Parathyroid adenoma (tissue), 2 donors: ENCODE measurements at regions not wholly inside any gene's neighbourhood (a gene's known extent, or its start where the extent isn't known, plus 50 kb on each side); places are given as distances from the start of the nearest gene placed in this dataset.

Experiments
- H2AFZ ChIP-seq: fragments of 300-600 bp; sonication (generic); one replicate; pipeline ENCODE4 v1.7.0; 2017; ENCODE audit warnings: antibody characterized with exemption, mild to moderate bottlenecking
- H3K27ac ChIP-seq: fragments of 300-600 bp; sonication (generic); one replicate; pipeline ENCODE4 v1.7.0; 2017
- H3K27me3 ChIP-seq: fragments of 300-600 bp; sonication (generic); one replicate; pipeline ENCODE4 v1.7.0; 2017; ENCODE audit warnings: low read length; ENCODE audit not compliant: control insufficient read depth, insufficient read depth
- H3K36me3 ChIP-seq: fragments of 300-600 bp; sonication (generic); one replicate; pipeline ENCODE4 v1.7.0; 2017; ENCODE audit warnings: low read length; ENCODE audit not compliant: control insufficient read depth, insufficient read depth
- H3K4me1 ChIP-seq: fragments of 300-600 bp; sonication (generic); one replicate; pipeline ENCODE4 v1.7.0; 2017; ENCODE audit warnings: control low read depth
- H3K4me2 ChIP-seq: fragments of 300-600 bp; sonication (generic); one replicate; pipeline ENCODE4 v1.7.0; 2017; ENCODE audit warnings: low read length
- H3K4me3 ChIP-seq: fragments of 300-600 bp; sonication (generic); one replicate; pipeline ENCODE4 v1.7.0; 2017; ENCODE audit warnings: low read depth, low read length
- H3K79me2 ChIP-seq: fragments of 300-600 bp; sonication (generic); one replicate; pipeline ENCODE4 v1.7.0; 2017; ENCODE audit warnings: control low read depth
- H3K9ac ChIP-seq: fragments of 300-600 bp; sonication (generic); one replicate; pipeline ENCODE4 v1.7.0; 2017; ENCODE audit warnings: mild to moderate bottlenecking
- H3K9me3 ChIP-seq: fragments of 300-600 bp; sonication (generic); one replicate; pipeline ENCODE4 v1.7.0; 2017; ENCODE audit warnings: low read length; ENCODE audit not compliant: control insufficient read depth
- CTCF ChIP-seq: fragments of 300-600 bp; sonication (generic); IDR thresholded peaks from one replicate; pipeline ENCODE4 v1.7.0; 2017; ENCODE audit warnings: antibody characterized with exemption, mild to moderate bottlenecking
- donor health status: primary hyperparathyroidism.

- Histone ChIP-seq H3K36me3 (no peaks in the 10 kb centered on the region), H3K27me3 (no peaks in the 10 kb centered on the region), H3K79me2 (no peaks in the 10 kb centered on the region), H3K4me2 (no peak overlapping the region), H3K27ac (no peak overlapping the region), H3K9ac (no peak overlapping the region), H2AFZ (no peak overlapping the region), H3K4me1 (no peaks in the 10 kb centered on the region), H3K9me3 (no peaks in the 10 kb centered on the region), H3K4me3 (no peak overlapping the region)
- TF ChIP-seq CTCF, result no peak
Observed at GRCh38 chr9:22232971-22233370, 213.7 kb upstream of the DMRTA1 start.

- Histone ChIP-seq H3K4me3 (no peak overlapping the region), H3K9ac (no peak overlapping the region), H3K9me3 (no peaks in the 10 kb centered on the region), H3K27ac (no peak overlapping the region), H3K4me2 (no peak overlapping the region), H3K4me1 (no peaks in the 10 kb centered on the region), H3K79me2 (no peaks in the 10 kb centered on the region), H3K36me3 (no peaks in the 10 kb centered on the region), H3K27me3 (no peaks in the 10 kb centered on the region), H2AFZ (no peak overlapping the region)
- TF ChIP-seq CTCF, result no peak
Observed at GRCh38 chr9:22237497-22238363, 208.9 kb upstream of the DMRTA1 start.

DNA sequence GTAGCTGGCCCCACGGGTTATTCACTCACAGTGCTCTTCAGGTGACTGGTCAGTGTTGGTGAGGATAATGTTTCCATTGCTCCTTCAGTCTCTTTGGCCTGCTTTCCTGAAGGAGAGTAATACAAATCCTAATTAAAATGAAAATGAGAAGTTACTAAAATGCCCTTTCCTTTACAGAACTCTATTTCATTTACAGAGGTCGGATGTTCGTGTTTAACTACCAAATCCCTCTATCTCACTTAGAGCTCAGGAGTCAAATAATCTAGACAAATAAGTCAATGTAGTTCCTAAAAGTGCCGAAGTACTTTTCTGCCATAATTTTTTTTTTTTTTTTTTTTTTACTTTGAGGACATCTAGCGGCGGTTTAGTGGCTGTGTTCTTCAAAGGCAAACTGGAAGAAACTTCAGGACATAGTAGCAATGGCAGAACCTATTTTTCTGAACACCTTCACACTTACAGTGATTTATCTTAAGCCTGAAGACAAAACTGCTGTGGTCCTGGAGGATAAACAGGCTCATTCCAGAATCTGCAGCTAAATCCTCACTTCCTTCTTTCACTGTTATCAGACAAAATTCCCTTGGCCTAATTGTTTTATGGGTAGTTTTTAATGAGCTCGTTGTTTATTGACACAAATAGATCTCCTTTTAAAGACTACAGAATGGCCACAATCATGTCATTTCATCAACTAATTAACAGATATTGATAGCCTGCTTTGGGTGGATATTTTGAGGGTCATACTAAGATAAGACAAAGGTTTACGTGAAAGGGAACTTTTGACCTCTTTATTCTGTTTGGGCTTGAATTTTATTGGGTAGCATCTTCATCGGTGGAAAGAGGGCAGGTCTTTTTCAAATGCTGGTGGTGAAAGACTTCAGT, 207.6 kb upstream of the DMRTA1 start:
- no peaks in the 10 kb centered on the region for H3K9me3 ChIP-seq
- H3K79me2 ChIP-seq, result no peaks in the 10 kb centered on the region
- H2AFZ ChIP-seq, result peak overlapping the region; percentile 56
- H3K27ac ChIP-seq, result no peak overlapping the region
- H3K9ac ChIP-seq, result no peak overlapping the region
- H3K4me3 ChIP-seq, result no peak overlapping the region
- no peaks in the 10 kb centered on the region for H3K36me3 ChIP-seq
- no peaks in the 10 kb centered on the region for H3K4me1 ChIP-seq
- H3K4me2 ChIP-seq, result no peak overlapping the region
- H3K27me3 ChIP-seq, result no peaks in the 10 kb centered on the region
- no peak for TF ChIP-seq CTCF

GRCh38 chr9:22240619-22241018, 206.0 kb upstream of the DMRTA1 start:
- no peak overlapping the region for H3K27ac ChIP-seq
- H3K4me1 ChIP-seq, result no peaks in the 10 kb centered on the region

More at GRCh38 chr9:22240619-22241018, 206.0 kb upstream of the DMRTA1 start:
- no peak overlapping the region for H3K9ac ChIP-seq
- TF ChIP-seq CTCF, result no peak
- H2AFZ ChIP-seq, result no peak overlapping the region
- H3K79me2 ChIP-seq, result no peaks in the 10 kb centered on the region
- no peaks in the 10 kb centered on the region for H3K36me3 ChIP-seq
- no peak overlapping the region for H3K4me2 ChIP-seq
- no peak overlapping the region for H3K4me3 ChIP-seq
- H3K27me3 ChIP-seq, result no peaks in the 10 kb centered on the region
- no peaks in the 10 kb centered on the region for H3K9me3 ChIP-seq
